GM21381 (cell line): ENCODE measurements at regions not wholly inside any gene's neighbourhood (a gene's known extent, or its start where the extent isn't known, plus 50 kb on each side); places are given as distances from the start of the nearest gene placed in this dataset.

Experiments used
- ATAC-seq: cut with Tn5 transposase; IDR thresholded peaks from one replicate; pipeline ENCODE4 v1.9.1; 2021; ENCODE audit warnings: mild to moderate bottlenecking, moderate library complexity; ENCODE audit not compliant: unreplicated experiment

DNA sequence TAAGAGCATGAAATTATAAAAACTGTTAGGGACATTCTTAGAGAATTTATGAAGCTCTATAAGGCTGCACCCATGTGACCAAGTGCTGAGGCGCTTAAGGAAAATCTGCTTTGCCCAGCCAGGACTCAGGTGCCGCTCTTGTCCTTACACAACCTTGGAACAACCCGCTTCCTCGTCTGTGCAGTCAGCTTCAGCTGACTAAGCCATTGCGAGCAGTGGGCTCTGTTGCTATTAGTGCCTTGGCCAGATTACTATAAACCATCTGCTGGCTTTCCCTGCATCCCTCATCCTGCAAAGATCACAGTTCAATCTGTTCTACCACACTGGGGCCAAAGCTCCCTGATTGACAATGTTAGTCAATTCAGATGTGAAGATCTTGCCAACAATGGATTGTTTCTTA lies 89.1 kb upstream of the E2F3 start:
- ATAC-seq: no peak

DNA sequence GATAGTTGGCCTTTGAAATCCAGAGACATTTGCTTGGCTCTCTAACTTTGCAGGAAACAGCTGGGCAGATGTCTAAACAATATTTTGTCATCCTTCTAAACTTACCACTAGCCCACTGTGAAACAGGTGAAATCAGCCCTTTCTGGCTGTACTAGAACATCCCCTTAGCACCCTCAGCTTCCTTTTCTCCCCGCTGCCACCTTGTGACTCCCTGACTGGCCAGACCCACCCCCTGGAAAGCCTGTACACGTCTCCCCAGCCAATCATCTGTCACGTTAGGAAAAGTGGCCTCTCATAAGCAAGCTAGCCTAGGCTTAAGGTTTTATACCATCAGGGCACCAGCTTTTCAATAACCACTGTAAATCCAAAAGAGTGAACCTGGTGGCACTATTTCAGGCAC lies 88.6 kb upstream of the E2F3 start:
- no peak for ATAC-seq

DNA sequence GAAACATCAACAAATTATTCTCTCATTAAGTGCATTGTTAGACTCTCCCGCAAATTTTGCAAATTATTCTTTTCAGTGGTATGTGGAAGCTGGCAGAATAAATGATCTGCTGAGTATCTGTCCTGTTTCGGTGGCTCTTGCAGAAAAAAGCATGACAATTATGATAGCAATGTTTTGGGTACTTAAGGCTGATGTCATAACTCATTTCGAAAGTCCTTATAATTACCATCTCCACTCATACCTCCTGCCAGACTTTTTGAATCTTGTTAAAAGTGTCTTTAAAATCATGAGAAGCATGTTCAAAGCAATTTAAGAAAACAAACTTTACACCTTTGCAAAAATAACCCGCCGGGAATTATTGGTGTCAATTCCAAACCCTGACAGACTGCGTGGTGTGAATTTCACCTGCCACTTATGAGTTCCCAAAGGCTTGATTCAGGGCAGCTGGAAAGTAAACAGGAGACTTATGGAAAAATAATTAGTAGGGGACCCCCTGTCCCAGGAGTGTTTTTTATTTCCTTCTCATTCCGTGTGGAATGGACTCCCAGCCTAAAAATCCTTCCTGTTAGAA lies 87.6 kb upstream of the E2F3 start:
- ATAC-seq: no peak

DNA sequence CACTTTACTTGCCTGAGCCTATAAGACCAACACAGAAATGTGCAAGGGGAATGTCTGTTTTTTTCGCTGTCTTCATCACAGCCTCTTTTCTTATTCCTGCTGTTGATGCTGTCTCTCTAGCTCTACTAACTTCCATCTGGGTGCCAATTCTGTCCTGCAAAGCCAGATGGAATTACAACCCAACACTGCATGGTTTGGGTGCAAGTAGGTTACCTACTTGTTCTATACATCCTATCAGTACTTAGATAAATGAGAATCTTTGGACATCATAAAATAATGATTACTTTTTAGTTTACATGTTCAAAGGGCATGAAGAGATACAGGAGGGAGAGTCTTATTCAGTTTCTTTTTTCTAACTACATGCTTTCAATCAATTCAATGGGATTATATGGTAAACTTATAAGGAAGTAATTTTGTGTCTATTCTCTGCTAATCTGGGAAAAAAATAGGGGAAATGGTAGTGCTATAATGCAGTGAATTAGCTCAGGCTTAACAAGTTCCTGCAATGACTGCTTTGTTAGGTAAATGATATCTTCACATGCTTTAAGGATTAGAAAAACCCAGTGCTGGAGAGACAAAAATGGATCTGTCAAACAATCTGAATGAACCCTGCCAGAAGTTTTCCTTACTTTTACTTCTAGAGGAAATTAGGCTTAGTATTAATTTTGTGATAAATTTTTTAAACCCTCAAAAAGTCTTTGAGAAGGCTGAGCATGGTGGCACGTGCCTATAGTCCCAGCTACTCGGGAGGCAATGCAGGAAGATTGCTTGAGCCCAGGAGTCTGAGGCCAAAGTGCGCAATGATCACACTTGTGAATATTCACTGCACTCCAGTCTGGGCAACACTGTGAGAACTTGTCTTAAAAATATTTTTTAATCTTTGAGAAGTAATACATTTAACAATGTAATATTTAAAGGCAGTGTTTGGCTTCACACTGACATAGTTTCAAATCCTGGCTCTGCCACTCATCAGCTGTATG lies 86.5 kb upstream of the E2F3 start:
- no peak for ATAC-seq

DNA sequence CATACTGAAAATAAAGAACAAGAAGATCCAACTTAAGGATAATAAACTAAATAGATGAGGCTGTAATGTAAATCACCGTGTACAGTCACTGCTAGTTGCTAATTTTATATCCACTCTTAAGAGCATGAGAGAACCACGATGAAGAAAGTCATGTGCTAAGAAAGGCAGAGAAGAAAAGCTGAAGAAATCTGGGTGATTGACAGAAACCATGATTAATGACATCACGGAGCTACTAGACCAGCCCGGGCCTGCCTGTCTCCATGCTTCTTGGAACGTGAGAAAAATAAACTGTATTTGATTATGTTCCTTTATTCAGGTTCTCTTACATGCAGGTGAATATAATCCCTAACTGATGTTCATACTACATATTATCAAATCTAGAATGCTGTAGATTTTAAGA lies 84.2 kb upstream of the E2F3 start:
- ATAC-seq: no peak

DNA sequence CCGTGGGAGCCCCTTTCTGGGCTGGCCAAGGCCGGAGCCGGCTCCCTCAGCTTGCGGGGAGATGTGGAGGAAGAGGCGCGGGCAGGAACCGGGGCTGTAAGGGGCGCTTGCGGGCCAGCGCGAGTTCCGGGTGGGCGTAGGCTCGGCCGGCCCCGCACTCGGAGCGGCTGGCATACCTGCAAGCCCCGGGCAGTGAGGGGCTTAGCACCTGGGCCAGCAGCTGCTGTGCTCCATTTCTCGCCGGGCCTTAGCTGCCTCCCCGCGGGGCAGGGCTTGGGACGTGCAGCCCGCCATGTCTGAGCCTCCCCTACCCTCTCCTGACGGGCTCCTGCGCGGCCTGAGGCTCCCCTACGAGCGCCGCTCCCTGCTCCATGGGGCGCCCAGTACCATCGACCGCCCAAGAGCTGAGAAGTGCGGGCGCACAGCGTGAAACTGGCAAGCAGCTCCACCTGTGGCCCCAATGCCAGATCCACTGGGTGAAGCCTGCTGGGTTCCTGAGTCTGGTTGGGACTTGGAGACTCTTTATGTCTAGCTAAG lies 82.8 kb upstream of the E2F3 start:
- ATAC-seq: no peak

DNA sequence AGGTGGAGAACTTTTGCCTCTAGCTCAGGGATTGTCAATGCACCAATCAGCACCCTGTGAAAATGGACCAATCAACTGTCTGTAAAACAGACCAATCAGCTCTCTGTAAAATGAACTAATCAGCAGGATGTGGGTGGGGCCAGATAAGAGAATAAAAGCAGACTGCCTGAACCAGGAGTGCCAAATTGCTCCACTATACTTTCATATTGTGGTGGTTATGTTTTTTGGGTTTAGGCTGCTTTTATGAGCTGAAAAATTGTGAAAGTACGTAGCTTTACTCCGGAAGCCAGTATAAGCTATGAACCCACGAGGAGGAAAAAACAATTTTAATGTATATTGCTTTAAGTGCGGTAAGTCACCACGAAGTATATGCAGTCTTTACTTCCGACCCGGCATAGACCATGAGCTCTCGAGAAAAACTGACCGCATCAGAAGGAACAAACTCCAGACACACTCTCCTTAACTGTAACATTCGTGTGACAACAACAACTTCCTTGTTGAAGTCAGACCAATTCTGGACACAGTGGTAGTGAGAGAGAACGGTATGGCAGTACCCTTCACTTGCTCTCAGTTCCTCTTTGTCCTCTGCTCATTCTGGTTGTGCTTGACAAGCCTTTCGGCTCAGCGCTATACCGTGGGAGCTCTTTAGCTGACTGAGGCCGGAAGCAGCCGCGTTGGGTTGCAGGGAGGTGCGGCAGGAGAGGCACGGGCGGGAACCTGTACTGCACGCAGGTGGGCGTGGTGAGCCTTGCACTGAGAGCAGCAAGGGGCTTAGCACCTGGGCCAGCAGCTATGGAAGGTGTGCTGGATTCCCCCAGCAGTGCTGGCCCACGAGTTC lies 81.9 kb upstream of the E2F3 start:
- peak; percentile 99 for ATAC-seq

DNA sequence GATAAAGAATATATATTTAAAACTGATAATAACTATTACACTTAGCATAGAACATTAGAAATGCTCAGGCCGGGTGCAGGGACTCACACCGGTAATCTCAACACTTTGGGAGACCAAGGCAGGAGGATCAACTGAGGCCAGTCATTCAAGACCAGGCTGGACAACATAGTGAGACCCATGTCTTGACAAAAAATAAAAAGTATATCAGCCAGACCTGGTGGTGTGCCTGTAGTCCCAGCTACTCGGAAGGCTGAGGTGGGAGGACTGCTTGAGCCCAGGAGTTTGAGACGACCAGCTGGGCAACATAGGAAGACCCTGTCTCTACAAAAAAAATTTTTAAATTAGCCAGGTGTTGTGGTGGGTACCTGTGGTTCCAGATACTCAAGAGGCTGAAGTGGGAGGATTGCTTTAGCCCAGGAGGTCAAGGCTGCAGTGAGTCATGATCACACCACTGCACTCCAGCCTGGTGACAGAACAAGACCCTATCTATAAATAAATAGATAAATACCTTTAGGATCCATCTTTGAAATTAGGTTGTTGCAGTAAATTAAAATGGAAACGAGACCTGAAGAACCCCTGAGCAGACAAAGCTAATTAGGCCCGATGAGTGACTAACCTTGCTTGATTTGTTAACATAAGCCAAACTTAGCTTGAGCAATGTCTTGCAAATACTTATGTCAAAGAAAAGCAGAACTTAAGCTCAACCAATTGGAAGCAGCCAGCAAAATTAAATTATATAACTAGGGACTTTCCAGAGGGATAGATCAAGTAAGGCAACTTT lies 75.8 kb upstream of the E2F3 start:
- no peak for ATAC-seq

DNA sequence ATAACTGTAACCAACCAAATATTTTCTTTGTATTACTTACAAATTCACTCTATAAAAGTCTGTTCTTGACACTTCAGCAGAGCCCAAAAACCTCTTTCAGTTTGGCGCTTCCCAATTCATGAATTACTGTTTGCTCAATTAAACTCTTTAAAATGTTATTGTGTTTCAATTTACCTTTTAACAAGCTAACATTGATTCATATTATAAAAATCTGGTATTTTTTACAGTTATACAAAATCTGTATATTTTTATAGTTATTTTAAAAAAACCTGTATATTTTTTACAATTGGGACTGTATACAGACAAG lies 75.3 kb upstream of the E2F3 start:
- ATAC-seq: no peak

DNA sequence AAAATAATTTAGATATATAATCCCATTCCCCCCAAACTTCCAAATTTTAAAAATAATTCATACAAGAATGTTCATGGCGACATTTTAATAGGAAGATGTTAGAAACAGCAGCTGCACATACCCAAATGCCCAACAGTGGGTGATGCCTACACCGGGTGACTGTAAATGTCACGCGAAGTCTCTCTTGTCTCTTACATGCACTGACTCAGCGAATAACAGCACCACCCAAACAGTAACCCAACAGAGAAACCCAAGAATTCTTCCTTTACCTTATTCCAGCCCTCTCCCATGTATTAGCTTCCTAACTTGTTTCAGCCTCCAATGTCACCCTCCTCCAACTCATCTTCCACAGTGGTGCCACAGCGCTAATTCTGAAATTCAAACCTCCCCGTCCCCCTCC lies 74.5 kb upstream of the E2F3 start:
- ATAC-seq: no peak

DNA sequence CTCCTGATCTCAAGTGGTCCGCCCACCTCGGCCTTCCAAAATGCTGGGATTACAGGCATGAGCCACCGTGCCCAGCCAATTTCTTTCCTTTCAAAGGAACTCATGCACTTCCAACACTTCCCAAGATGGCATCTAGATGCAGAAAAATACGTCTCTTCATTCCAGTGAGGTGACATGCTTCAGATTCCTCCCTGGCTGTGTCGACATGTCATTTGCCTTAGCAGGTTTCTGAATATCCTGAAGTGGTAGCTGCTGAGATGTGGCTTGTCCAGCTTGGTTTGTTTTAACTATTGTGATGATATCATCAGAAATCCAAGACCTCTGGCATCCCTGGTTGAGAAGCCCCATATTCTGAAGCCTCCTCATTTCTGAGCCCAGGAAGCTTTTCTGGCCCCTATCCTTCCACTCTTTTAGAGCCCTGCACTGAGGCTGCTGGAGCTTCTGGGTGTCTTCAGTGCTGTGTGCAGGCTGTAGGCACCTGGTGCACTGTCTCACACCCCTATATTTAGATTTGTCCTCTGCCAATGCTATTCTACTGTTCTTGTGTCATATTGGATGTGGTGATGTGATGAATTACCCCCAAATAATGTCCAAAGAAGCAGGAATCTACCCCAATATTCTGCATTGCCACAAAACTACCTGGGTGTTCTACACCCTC lies 73.3 kb upstream of the E2F3 start:
- ATAC-seq: no peak

DNA sequence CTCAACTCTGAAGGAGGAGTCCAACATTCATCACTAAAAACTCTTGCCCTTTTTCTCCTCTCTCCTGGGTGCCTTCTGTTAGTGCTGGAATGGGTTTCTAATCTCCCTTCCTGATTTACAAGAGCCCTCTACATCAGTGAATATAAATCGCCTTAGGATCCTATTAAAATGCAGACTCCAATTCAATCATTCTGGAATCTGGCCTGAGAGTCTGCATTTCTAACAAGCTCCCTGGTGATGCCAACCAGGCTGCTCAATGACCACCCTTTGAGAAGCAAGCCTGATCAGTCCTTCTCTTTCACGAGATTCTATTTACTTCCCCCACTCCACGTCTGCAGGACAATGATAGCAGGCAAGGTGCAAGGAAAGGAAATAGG lies 72.8 kb upstream of the E2F3 start:
- ATAC-seq: no peak

DNA sequence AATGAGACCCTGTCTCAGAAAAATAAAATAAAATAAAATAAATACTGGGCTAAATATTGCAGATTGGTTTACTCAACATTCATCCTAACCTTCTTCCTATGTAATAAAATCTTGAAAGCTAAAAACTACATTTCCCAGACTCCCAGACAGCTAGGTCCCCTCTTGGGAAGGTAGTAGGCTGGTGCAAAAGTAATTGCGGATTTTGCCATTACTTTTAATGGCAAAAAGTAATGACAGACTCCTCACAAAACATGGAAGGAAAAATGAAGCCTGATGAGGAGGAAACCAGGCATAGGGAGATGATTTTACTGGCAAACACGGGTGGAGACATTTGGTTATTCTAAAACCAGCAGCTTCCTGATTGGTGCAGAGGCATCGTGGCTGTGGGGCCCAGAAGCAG lies 70.6 kb upstream of the E2F3 start:
- ATAC-seq: no peak

DNA sequence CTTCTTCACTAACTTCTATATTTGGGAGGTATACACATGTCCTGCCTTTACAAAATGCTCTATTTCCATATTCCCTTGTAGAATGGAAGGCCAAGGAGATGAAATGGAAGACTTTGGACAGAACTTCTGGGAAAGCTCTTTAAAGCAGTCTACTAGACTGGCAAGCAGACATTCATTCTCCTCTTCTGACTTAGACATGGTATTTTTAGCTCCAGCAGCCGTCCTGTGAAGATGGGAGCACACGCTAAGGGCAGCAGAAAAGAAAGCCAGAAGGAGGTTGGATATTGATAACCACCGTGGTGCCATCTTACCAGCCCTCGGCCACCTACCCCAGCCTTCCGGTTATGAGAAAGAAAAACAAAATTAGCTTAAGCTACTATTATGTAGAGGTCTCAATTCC lies 70.1 kb upstream of the E2F3 start:
- no peak for ATAC-seq

DNA sequence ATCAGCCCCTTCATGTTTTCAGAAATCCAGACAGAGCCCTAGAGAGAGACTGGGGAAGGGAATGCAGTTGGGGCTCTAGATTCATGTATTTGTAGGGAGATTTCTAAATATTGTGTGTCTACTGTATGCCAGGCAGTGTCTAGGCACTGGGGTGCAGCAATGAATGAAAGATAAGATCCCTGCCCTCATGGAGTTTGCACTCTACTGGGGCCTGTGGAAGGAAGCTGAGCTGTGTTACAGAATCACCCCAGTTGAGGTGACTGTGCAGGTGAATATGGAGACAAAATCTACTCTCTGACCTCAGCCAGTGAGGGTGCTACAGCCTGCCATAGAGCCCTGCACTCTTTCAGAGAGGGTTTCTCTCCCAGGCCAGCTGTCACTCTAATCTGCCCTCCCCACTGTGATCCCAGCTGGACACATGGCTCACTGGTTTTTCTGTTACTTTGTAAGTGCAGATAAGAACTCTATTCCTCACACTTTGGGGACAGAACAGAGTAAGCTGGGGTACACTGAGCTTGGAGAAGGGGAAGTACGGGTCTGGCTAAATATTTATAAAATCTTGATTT lies 69.2 kb upstream of the E2F3 start:
- no peak for ATAC-seq

DNA sequence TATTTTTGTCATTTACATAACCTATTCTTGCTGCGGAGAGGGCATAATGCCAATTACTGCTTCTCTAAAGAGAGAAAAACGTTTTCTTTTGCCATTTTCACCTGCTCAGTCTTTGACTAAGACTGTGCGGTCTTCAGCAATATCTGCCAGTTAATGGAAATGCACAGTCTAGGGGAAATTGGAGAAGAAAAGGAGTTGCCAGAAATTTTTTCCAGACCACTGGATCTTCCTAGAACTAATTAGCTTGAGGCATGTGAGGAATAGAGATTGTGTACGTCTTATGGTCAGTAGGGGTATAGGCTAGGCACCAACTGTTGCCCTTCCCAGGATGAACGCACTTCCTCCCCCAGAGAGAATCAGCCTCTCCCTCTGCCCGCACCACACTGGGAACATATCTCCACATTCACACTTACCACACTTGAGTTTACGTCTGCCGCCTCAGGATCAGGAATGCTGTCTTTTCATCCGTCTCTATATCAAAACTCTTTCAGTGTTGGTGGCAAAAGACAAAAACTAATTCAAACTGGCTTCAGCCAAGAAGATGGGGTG lies 67.9 kb upstream of the E2F3 start:
- no peak for ATAC-seq

DNA sequence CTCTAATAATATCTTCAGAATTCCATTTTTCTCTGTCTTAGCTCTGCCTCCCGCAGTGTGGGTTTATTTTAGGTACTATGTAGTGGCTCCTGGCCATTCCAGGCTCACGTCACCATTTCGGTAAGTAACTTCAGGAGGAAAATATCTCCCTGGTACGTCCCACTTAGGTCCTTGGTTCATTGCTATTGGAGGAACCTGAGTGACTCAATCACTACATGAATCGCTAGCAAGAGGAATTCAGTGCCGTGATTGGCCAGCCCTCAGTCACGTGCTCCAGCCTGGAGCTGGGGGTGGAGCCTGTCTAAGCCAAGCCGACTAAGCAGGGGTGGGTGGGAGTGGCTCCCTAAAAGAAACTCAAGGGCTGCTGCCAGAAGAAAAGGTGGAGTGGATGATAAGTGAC lies 67.3 kb upstream of the E2F3 start:
- ATAC-seq: no peak

DNA sequence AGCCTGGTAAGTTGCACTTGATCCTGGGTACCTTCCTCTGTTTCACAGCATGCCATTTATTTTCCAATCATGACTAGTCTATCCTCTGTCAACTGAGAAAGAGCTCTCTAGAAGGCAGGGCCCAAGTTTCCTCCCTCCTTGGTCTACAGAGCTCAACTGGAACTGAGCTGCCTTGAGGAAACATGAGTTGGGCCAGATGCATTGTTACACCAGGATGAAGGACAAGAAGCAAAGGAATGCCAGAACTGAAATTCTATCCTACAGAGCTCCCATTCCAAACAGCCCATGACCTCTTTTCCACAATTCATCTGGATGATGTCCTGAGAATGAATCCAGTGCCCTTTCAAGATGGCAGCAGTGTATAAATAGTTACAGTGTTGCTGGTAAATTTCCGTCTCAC lies 66.7 kb upstream of the E2F3 start:
- no peak for ATAC-seq

DNA sequence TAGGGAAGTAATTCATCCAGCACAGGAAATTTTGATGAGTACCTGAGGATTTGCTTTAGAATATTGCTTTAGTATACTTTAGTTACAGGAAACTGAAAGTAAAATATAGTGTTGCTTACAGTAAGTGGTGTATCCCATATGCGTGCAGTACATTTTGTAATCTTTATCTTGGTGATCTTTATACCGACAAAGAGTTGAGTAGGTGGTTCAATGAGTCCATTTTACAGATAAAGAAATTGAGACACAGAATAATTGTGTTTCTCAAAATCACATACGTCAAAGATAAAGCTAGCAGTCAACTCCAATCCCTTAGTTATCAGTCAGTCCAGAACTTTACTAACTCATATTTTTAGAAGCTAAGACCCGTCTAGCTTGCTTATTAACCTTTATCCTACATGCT lies 65.8 kb upstream of the E2F3 start:
- ATAC-seq: no peak

DNA sequence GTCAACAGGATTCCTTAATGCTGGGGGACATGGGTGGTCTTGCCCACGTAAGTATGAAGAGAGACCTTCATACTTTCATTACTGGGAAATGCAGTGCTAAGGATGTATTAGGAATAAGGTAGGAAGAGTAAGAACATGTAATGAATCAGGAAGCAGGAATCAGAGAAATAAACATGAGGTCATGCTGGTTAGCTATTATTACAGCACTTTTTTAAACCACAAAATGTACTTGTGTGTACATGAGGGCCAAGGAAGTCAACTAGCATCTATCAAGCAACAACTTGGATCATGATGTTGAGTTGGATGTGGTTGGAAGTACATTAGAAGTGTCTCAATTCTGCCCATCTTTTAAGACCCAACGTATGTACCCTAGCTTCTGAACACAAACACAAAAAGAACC lies 63.5 kb upstream of the E2F3 start:
- ATAC-seq: no peak
